Bronchial epithelial cell (primary cell): ENCODE measurements at regions not wholly inside any gene's neighbourhood (a gene's known extent, or its start where the extent isn't known, plus 50 kb on each side); places are given as distances from the start of the nearest gene placed in this dataset.

Source experiments
- DNase-seq: peaks from one replicate; pipeline ENCODE4 v3.0.0-alpha.2; 2010; ENCODE audit warnings: low read depth
- FAIRE-seq: peaks from 2 replicates; lab custom pipeline; 2011; peaks lifted over from hg19 to GRCh38; lab: Jason Lieb, UNC
- H3K27me3 ChIP-seq: 2 replicates; pipeline ENCODE4 v1.5.1; 2011; ENCODE audit warnings: low read length; ENCODE audit not compliant: control insufficient read depth, insufficient read depth
- H3K36me3 ChIP-seq: 2 replicates; pipeline ENCODE4 v1.5.1; 2011; ENCODE audit warnings: low read length; ENCODE audit not compliant: control insufficient read depth, insufficient read depth
- H3K4me3 ChIP-seq: 2 replicates; pipeline ENCODE4 v1.5.1; 2011; ENCODE audit warnings: mild to moderate bottlenecking, low read depth, low read length, control low read depth
- CTCF ChIP-seq: IDR thresholded peaks from 2 replicates; pipeline ENCODE4 v1.5.1; 2011; ENCODE audit warnings: mild to moderate bottlenecking, moderate library complexity, low read length, control low read depth, inconsistent platforms; ENCODE audit not compliant: insufficient read depth, severe bottlenecking

DNA sequence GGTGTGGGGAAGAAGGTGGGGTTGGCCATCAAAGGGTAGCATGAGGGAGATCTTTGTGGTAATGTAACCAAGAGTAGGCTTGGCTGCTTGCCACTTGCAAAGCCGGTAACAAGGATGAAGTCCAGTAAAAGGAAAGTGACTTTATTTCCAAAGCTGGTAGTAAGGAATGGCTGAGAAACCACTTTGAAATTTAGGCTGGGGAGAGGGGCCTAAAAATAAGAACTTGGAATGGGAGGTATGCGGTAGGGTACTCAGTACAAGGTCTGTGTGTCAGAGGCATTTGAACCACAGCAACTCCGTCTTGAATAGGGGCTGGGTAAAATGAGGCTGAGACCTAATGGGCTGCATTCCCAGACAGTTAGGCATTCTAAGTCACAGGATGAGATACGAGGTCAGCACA is 216.0 kb upstream of the ISX start:
- no peaks in the 10 kb centered on the region for H3K27me3 ChIP-seq
- no peaks in the 10 kb centered on the region for H3K36me3 ChIP-seq
- no peak overlapping the region for H3K4me3 ChIP-seq
- DNase-seq (no peak), FAIRE-seq (no peak)
- no peak for TF ChIP-seq CTCF

- TF ChIP-seq CTCF: no peak
- no peaks in the 10 kb centered on the region for H3K27me3 ChIP-seq
- DNase-seq (no peak), FAIRE-seq (no peak)
- H3K36me3 ChIP-seq: no peaks in the 10 kb centered on the region
- H3K4me3 ChIP-seq: no peak overlapping the region
Measured at GRCh38 chr22:34851918-34852662, 213.9 kb upstream of the ISX start.

DNA sequence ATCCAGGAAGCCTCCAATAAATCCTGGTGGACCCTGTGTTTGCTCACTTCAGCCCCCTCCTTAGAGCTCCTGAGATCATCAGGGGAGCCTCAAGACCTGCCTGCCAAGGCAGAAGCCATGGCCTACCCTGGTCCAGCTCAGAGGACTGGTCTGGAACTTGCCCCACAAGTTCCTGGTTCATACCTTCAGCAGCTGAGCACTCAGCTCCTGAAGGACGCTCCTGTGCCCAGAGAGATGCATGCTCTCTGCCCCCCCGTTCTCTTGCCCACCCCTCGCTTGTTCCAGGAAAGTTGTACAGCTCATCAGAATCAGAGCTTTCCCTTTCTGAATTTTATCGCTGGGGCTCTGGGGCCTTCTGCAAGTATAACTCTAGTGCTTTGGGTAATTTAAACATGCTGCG is 210.5 kb upstream of the ISX start:
- DNase-seq: no peak
- TF ChIP-seq CTCF: no peak
- no peak for FAIRE-seq

GRCh38 chr22:34858066-34858465 is 207.9 kb upstream of the ISX start:
- FAIRE-seq: no peak
- Histone ChIP-seq H3K4me3 (no peak overlapping the region), H3K27me3 (no peaks in the 10 kb centered on the region), H3K36me3 (no peaks in the 10 kb centered on the region)
- no peak for TF ChIP-seq CTCF
- no peak for DNase-seq

More for the DNA sequence above, 210.5 kb upstream of the ISX start:
- Histone ChIP-seq H3K4me3 (no peak overlapping the region), H3K36me3 (no peaks in the 10 kb centered on the region), H3K27me3 (no peaks in the 10 kb centered on the region)

- FAIRE-seq: no peak
Measured at GRCh38 chr22:34861787-34862186, 204.2 kb upstream of the ISX start.

More at GRCh38 chr22:34861787-34862186, 204.2 kb upstream of the ISX start:
- DNase-seq: no peak
- H3K4me3 ChIP-seq: no peak overlapping the region
- no peaks in the 10 kb centered on the region for H3K27me3 ChIP-seq
- TF ChIP-seq CTCF: no peak
- no peaks in the 10 kb centered on the region for H3K36me3 ChIP-seq
